Fibroblast of lung (primary cell): ENCODE measurements at regions not wholly inside any gene's neighbourhood (a gene's known extent, or its start where the extent isn't known, plus 50 kb on each side); places are given as distances from the start of the nearest gene placed in this dataset.

Experiments used
- CTCF ChIP-seq, 2 donors: IDR thresholded peaks in 1 of 2; conservative IDR thresholded peaks in 1 of 2; 1 replicate in 1 of 2; 2 replicates in 1 of 2; pipeline ENCODE4 v1.5.1; 2011 to 2012; ENCODE audit warnings: low read length in 2 of 2, control low read depth in 1 of 2, inconsistent platforms in 1 of 2, low read depth in 1 of 2, mild to moderate bottlenecking in 1 of 2
- EZH2 ChIP-seq: IDR thresholded peaks from 2 replicates; pipeline ENCODE4 v1.5.1; 2012; ENCODE audit warnings: low read length, control low read depth, mild to moderate bottlenecking; ENCODE audit errors: missing control alignments

DNA sequence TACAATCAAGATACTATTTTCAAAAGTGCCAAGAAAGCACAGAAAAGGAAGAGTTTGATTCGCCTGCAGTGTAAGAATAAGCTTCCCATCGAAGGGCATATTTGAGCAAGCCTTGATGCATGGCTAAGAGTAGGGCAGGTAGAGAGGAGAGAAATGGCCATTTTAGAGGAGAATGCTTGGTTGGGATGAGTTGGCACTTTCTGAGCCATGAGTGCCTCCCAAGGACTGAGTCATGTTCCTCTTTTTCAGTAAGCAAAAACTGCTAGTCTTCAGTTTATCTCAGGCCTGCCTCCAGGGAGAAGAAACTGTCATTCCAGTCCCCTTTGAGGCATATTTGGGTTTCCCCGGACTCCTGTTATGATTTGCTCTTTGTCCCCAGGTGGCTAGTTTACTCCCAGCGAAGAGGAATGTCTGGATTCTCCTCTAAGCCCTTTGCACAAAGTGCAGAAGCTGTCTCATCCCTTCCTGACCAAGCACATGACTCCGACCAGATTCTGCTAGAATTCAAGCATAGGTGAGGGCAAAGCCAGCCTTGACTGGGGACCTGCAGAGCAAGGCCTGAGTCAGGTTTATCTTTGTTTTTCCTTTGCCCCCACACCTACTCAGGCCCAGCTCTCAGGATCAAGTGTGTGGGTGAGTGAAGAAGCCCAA is 115.2 kb downstream of the TTC32 start:
- TF ChIP-seq CTCF (conservative IDR thresholded peaks at IDR 0.05 in 1 of 2, IDR thresholded peaks at IDR 0.05 in 1 of 2; ENCODE audit: low read depth in 1 of 2, low read length in 2 of 2) (no peak), EZH2 (no peak)
